Activated CD4-positive, CD25-positive, alpha-beta regulatory T cell treated with anti-CD3 and anti-CD28 coated beads, Interleukin-2, amount 50 U/mL, for 24 hours (primary cell): ENCODE measurements at regions not wholly inside any gene's neighbourhood (a gene's known extent, or its start where the extent isn't known, plus 50 kb on each side); places are given as distances from the start of the nearest gene placed in this dataset.
"Not testable (repeated sequence)": the region's sequence is repeated elsewhere in the genome, so short reads cannot be mapped to it uniquely, and the experiment has no call there.

Experiments used
- ATAC-seq, 2 donors: fragments of 150-1000 bp; cut with Tn5 transposase; one replicate each; pipeline ENCODE4 v1.10.0; 2021; ENCODE audit warnings: mild to moderate bottlenecking in 1 of 2, moderate library complexity in 1 of 2

DNA sequence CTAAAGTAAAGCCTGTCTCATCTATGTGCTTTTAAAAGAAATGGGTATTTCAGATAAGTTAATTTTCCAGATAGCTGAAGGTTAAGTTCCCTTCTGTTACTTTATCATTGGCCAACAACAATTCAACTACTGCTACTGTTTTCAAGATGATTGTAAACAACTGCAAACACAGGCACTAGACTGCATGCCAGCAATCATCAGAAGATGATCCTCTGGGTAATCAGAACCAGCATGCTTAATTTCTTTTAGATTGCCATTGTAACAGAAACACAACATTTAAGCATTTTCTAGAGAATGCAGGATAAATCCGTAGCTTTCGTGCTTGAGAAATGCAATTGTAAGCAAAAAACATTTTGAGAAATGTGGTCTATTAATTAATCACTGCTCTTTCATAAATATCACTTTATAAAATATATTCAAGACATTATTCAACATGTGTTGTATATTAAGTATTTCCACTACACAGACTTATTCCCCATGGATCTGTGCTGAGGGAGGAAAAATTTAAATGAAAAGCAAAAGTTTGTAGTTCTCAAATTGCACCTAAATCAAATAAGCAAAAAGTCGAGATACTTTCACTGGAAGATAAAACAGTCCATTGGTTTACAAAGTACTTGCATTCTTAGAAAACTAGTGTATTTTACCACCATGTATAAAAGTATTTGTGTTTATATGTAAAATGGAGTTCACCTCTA lies 133.7 kb downstream of the ATL2 start:
- ATAC-seq, result no peak

DNA sequence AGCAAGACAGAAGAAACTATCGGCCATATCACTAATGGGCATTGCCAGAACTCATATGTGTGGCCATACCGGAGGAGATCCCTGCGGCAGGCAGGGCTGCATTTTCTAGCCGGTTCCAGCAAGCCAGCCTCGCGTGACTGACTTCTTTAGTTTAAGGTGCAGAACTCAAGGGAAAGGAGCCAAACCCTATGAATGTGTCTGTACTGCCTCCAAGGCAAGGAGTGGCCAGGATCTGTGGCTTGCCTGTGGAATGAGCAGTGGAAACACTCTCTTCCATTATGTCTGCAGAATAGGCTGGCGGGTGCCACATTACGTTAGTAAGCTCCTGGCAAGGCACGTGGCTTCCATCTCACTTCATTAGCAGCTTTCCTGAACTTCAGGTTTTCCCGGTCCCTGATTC lies 137.6 kb downstream of the ATL2 start:
- ATAC-seq, result no peak

DNA sequence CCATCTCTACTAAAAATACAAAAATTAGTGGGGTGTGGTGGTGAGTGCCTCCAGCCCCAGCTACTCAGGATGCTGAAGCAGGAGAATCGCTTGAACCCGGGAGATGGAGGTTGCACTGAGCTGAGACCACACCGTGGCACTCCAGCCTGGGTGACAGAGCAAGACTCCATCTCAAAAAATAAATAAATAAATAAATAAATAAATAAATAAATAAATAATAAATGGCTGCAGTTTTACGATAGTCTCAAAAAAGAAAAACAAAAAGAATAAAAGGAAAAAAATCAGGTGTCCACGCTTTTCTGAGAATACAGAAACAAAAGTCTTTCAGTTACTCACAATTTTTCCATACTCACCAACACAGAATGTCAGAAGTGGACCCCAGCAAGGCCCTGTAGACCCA lies 138.4 kb downstream of the ATL2 start:
- not testable (repeated sequence) for ATAC-seq

DNA sequence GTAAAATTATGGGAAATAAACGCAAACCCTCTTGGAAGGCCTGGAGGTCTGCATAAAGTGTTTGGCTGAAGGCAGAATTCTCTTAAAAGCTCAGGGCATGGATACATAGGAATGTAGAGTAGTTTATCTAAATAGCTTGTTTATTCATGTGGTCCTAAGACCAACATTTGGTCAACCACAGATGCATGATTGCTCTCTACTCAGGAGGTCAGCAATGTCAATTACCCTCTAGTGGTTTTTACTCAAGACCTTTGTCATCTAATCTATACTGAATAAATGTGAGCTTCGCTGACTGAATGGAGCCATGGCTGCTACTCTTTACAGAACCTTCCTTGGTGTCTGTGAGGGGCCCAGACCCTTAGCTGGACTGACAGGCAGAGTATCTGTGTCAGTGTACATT lies 139.8 kb downstream of the ATL2 start:
- ATAC-seq, result no peak

DNA sequence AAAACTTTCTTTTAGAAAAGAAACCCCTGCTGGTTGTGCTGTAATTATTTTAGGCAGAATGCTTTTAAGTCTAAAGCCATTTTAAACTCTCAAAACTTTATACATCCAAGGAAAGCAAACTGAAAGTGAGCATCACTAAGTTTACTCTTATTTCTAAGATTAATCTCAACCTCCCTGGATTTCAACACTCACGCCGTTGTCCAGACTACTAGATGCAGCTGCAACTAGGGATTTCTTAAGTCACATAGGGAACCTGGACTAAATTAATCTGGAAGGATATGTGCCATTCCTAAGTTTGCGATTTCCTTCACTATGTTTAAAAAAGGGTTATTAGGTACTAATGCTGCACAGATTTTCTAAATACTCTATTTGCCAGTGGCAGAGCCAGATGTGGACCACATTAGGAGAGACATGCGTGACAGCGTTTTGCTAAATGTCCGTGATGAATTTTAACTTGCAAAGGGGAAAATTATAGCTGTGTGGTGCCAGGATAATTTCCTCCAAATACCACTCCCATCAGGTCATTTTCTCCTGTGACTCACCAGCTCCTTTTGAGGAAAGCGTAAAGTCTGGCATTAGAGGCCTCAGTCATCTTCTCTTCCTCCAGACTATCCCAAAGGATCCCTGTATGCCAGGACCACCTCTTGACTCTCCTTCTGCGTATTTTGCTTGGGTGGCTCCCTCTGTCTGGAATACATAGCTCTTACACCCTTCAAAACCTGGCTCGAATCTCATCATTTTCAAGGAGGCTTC lies 143.7 kb downstream of the ATL2 start:
- ATAC-seq, result no peak

DNA sequence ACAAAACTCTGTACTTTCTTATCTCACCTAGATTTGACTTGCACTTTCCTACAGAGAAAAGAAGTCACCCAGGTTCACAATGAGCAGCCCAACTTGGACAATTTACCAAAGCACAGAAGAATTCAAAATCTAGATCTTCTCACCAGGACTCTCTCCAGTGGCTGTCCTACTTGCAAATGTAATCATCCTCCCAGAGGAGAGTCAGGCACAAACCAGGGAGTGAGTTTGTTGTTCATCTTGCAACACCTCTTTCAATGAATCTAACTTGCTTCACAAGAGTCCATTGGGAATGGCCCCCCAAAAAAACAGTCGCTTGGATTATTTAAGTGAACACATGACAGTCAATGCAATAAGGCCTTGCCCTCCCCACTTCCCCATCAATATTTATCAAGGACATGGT lies 144.6 kb downstream of the ATL2 start:
- no peak for ATAC-seq

DNA sequence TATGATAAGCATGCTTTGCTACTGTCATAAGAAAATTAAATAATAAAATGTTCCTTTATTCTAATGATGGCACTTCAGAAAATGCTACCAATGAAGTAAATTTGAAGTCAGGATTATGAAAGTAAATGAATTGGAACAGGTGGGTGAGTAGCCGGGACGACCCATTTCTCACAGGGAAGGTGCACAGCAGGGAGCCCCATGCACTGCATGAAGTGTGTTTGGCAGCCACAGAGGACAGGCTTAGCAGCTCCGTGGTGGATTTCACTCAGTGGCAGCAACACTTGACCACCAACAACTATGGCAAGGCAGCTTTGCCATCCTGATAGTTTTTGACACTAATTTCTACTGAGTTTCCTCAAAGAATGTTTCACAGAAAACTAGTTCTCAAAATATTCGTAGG lies 146.3 kb downstream of the ATL2 start:
- no peak for ATAC-seq

DNA sequence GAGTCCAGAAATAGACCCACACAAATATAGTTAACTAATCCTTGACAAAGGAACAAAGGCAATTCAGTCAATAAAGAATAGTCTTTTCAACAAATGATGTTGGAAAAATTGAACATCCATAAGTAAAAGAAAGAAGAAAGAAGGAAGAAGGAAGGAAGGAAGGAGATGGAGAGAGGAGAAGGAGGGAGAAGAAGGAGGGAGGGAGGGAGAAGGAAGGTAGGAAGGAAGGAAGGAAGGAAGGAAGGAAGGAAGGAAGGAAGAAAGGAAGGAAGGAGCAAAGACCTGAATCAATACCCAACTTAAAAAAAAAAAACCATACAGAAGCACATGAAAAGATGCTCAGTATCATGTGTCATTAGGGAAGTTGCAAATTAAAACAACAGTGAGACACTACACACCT lies 148.3 kb downstream of the ATL2 start:
- no peak for ATAC-seq

DNA sequence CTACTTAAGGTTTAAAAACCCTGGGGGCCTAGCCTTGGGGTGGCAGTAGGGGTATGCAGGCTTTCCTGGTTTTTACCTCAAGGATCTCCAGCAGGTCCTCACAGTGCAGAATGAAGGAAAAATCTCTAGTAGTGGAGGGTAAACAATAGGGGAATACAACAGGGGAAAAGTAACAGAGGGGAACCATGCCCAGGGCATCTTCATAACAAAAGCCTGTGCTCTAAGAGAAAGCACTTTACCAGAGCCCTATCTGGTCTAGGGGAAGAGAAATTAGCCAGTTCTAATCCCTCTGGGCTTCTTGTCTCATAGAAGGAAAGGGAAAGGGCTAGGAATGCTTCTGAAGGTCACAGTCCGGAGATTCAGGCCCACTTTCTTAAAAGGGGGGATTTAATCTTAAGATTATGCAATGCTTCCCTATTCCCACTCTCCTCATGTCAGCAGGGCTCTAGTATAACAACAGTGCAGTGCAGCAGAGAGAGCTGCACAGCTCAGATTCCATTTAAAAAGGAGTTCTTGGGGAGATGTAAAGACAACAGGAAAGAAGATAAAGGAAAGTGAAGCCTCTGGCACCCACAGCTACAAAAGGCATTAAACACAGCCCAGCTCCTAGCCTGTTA lies 149.0 kb upstream of the CYP1B1 start:
- ATAC-seq, result no peak

DNA sequence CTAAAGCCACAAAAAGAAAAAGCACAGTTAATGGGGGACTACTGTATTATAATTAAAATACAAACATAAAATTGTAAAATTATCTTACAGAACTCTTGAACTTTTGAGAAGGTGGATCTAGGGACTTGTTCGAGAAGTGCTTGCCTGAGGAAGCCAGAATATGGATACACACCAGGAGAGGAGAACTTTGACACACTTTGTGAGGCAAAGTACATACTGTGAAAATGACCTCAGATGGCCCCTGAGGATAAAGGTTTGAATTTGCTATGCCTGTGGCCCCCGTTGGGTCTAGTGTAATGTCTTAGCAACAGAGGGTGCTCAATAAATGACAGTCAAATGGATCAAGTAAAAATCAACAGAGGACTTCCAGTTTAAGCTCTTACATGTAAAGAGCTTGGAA lies 148.2 kb upstream of the CYP1B1 start:
- no peak for ATAC-seq

DNA sequence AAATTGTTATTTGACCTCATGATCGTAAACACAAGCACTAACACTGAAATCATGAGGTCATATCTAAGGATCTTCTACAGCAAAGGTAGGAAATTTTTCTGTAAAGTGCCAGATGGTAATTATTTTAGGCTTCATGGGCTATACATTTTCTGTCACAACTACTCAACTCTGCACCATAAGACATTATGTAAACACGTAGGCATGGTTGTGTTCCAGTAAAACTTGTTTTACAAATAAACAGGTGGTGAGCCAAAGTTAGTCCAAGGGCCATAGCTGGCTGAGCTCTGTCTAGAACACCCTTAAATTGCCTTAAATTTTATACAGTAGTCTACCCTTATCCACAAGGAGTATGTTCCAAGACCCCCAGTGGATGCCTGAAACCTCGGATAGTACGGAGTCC lies 147.3 kb upstream of the CYP1B1 start:
- no peak for ATAC-seq

DNA sequence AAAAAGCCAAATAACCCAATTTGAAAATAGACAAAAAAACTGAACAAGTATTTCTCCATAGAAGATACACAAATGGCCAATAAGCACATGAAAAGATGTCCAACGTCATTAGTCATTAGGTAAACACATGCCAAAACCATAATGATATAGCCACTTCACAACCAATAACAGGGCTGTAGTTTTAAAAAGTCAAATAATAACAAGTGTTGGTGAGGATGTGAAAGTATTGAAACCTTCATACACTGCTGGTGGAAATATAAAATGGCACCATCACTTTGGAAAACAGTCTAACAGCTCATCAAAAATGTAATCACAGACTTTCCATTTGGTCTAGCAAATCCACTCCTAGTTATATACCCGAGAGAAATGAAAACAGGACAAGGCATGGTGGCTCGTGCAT lies 144.2 kb upstream of the CYP1B1 start:
- ATAC-seq, result no peak

DNA sequence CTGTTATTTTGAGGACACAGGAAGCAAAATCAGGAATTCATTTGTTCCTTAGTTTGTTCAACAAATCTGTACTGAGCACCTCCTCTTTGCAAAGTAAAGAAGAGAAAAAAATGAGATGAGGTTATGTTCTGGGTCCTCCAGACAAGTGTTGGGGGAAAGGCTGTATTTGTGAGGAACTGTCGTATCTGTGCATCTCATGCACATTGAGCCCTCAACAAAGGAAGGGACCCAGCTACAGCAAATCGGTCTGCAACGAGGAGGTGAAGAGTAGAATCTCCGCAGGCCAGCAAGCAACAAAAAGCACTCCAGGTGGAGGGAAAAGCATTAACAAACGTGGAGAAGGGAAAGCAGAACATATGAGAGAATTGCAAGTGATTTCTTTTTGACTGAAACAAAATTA lies 143.0 kb upstream of the CYP1B1 start:
- ATAC-seq, result no peak

DNA sequence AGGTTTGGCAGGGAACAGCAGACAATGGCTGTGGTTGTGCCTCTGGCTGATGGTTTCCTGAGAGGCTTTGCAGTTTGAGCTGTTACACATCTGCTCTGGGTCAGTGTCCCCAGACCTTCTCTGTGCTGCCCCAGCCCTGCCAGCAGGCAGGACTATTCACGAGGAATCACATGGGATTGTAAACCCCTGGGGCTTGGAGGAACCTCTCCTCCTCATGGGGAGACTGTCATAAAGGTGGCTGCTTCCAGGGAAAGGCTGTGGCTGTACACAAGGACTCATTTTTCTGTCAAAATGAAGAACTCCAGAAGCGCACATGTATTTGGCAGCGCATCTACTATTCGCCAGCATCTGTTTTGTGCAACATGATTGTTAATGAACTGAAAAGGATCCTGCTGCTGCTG lies 142.6 kb upstream of the CYP1B1 start:
- no peak for ATAC-seq

DNA sequence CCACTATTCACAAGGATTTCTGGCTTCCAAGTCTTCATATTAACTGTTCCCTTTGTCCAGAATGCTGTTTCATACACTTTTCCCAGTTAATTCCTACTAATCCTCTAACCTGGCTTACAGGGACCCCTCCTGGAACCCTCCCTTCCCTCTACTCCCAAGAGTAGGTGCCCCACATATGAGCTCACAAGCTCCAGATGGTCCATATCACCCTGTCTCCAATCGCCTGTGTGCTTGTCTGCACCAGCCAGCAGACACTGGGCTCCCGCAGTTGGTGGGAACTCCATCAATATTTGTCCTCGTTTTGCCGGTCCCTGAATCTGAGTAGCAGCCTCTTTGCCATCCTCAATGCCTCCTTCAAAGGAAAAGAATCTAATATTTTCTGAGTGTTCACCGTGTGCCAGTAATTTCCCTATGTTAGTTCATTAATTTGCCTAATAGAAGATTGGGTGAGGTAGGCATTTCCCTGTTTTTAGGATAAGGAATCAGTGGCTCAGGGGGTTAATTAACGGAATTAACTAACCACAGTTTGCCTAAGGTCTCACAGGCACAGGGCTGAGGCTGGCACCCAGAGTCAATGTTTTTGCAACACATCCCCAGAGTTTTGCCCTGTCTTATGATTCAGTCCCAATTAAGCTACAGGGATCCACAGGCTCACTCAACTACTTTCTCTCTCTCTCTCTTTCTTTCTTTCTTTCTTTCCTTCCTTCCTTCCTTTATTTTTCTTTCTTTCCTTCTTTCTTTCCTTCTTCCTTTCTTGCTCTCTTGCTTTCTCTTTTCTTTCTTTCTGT lies 141.6 kb upstream of the CYP1B1 start:
- ATAC-seq, result no peak

DNA sequence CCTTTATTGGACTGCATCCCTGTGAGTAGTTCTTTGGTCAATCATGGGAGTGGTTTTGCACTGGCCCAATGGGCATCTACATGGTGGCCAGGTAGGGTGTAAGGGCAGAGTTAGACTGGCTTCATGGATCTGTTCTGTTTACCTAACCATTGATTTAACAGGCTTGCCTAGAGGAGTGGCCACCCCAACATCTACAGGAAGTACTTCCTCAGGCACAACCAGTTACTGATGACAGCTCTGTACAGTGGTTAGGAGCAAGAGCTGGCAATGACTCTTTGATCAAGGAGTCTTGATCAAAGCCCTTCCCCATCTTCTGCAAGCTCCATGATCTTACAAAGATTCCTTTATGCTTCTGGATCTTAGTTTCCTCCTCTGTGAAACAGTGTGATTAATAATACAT lies 140.9 kb upstream of the CYP1B1 start:
- no peak for ATAC-seq

DNA sequence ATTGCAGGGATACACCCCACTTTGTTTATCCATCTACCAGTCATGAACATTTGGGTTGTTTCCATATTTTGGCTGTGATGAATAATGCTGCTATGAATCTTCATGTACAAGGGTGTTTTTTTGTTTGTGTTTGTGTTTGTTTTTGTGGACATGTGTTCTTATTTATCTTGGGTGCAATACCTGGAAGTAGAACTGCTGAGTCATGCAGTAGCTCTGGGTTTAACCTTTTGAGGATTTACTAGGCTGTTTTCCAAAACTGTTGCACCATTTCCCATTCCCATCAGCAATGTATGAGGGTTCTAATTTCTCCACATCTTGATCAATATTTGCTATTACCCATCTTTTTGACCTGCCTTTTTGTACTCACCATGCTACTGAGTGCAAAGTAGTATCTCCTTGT lies 140.0 kb upstream of the CYP1B1 start:
- no peak for ATAC-seq

DNA sequence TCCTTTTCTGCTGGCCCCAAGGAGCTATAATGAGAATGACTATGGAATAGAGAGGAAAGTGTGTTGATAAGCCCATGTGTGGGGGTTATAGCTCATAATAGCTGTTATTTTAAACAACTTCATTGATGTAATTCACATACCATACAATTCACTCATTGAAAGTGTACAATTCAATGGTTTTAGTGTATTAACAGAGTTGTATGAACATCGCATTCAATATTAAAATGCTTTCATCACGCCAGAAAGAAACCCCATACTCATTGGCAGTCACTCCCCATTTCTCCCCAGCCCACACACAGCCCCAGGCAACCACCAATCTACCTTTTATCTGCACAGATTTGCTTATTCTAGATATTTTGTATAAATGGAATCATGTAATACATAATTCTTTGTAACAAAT lies 139.6 kb upstream of the CYP1B1 start:
- no peak for ATAC-seq

DNA sequence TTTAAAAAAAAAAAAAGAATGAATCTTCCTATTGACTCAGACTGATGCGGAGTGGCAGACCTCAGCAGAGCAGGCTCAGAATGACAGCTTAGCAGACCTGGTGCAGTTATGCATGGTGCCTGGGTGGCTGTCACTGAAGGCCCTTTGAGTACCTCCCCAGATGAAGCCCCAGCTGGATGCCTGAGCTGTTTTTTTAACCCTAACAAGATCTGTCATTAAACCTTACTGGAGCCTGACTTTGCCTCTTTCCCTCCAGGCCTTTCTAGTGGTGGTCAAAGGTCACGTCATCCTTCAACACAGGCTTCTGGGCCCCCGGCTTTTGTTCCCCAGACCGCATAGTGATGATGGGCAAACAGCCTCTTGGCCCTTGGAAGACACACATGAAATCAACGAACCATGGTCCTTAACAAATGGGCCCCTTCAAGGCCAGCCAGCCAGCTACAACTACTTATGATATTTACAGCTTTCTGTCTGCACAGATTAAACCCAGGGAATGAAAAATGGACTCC lies 138.3 kb upstream of the CYP1B1 start:
- ATAC-seq, result peak in 1 of 2 donors; percentile 59

DNA sequence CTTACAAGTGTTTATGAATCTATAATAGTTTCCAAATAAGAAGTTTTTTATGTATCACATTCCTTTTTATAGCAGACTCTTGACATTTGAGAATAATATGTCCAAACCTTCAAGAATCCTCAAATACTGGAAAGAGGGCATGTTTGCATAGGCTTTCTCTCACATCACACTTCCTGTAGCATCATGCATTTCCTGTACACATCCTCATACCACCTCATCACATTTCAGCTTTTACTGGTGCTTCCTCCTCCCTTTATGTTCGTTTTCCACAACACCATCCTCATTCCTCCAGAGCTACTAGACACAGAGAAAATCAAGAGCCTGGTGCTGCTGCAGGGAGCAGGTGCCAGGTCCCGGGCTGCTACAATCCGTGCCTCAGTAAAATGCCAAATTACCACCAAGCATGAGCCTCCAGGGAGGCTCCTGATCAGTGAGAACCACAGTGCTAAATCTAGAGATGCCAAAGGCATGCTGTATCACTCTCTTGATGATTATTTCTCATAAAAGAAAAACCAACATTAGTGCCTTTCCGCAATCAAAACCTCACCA lies 137.7 kb upstream of the CYP1B1 start:
- no peak for ATAC-seq

DNA sequence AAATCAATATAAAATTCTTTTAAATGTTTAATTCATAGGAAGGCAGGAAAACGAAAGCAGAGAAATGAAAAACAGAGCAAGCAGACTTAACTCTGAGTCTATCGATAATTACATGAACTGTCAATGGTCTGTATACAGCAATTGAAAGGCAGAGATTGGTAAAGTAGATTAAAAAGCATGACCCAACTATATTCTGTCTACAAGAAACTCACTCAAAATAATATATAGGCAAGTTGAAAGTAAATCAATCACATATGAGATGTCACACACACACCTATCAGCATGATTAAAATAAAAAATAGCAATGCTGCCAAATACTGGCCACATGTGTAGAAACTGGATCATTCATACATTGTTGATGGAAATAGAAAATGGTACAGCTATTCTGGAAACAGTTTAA lies 136.4 kb upstream of the CYP1B1 start:
- no peak for ATAC-seq

DNA sequence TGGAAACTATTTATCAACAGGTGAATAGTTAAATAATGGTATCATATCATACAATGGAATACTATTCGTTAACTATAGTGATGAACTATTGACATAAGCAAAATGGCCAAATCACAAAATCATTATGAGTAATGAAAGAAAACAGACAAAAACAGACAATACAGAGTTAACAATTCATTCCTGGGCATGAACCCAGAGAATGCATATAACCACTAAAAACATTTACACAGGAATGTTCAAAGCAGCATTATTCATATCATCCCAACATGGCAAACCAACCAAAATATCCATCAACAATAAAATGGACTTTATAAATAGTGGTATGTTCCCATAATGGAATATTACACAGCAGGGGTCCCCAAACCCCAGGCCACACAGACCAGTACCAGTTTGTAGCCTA lies 131.2 kb upstream of the CYP1B1 start:
- no peak for ATAC-seq

DNA sequence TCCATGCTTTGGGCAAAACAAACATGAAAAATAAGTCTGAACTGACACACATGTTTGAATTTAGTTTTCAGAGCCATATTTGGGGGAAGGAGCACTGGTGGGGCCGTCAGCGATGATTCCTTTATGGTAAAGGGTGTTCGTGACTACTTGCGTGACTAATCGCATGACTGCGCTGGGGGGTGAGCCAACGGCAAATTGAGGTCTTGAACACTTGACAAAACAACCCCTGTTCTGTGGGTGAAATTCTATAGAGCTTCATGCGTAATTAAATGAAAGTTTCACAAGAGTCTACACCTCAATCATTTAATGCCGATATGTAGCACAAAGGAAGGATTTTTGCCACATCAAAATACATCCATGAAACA lies 127.5 kb upstream of the CYP1B1 start:
- ATAC-seq, result no peak
